Fibroblast of gingiva (primary cell): ENCODE measurements at regions not wholly inside any gene's neighbourhood (a gene's known extent, or its start where the extent isn't known, plus 50 kb on each side); places are given as distances from the start of the nearest gene placed in this dataset.
"Not testable (repeated sequence)": the region's sequence is repeated elsewhere in the genome, so short reads cannot be mapped to it uniquely, and the experiment has no call there.

Experiments used
- DNase-seq: peaks from one replicate; pipeline ENCODE4 v3.0.0-alpha.2; 2011; ENCODE audit warnings: low read depth

DNA sequence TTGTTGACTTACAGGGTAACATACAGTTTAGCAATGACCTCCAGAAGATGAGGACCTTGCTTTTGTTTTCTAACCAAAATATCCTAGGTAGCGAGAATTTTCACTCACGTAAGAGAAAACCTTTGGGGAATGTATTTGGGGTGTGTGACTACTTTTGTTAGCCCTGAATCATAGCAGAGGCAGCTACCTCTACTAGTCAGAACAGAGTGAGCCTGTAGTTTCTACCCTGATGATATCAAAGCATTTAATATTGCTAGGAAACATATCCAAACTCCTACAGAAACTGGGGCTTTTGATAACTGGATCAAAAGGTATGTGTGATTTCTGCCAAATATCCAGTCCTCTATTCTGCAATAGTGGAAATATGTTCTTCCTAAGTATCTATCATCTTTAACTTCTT, 462.6 kb upstream of the ZEB2 start:
- DNase-seq, result no peak

DNA sequence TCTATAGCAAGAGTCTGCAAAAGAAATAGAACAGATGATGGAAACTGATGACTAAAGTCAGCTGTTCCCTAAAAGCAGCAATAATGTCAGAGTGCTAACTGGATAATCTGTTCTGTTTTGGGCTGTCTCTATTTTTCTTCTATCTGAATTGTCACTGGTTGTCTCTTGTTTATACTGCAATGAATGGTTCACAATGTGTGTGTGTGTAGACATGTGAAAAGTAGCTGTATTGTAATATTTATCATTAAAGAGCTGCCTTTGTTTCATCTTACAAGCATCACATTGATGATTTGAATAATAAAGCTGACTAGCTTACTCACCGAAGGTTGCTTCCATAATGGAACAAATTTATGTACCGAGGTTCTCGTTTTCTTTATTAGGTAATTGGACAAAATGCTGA, 456.0 kb upstream of the ZEB2 start:
- no peak for DNase-seq

DNA sequence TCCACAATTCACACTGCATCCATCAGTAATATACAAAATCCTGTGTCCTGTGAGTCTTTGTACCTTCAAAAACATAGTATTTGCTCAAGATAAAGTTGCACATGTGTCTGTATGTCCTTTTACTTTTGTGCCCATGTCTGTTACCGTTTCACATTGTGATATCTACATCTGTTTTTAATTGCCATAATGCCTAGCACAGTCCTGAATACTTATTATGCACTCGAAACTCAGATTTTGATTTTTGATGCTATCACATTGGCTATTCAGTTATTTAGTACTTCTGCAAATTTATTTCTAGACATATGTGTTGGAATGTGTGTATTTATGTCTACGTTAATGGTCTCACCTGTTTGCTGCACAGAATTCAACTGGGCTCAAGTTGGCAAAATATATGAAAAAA, 452.8 kb upstream of the ZEB2 start:
- no peak for DNase-seq

DNA sequence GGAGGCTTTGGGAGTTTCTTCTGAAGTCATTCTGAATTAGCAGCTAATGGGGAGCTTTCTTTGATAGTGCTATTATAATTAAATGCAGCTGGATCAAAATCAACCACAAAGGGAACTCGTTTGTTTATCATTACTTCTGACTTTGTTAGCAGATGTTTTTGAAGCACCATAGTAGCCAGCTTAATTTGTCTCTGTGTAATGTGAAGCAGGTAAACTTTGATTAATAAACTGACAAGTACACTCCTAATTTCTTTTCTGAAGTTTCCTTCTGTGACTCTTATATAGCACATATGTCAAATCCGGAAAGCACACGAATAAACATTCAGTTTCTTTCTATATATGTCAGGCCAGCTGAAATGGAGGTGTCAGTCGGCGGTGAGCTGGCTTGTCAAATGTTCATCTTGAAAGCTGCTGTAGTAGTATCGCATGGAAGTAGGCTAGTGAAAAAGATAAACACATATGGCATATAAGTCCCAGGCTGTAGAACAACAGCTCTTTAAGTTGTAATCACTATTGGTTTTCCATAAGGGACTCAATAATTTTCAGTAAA, 451.9 kb upstream of the ZEB2 start:
- peak; percentile 1 for DNase-seq

DNA sequence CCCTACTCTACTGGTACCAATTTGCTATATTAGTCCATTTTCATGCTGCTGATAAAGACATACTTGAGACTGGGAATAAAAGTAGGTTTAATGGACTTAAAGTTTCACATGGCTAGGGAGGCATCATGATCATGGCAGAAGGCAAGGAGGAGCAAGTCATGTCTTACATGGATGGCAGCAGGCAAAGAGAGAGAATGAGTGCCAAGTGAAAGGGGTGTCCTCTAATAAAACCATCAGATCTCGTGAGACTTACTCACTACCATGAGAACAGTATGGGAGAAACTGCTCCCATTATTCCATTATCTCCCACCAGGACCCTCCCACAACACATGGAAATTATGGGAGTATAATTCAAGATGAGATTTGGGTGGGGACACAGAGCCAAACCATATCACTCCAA, 450.5 kb upstream of the ZEB2 start:
- not testable (repeated sequence) for DNase-seq

DNA sequence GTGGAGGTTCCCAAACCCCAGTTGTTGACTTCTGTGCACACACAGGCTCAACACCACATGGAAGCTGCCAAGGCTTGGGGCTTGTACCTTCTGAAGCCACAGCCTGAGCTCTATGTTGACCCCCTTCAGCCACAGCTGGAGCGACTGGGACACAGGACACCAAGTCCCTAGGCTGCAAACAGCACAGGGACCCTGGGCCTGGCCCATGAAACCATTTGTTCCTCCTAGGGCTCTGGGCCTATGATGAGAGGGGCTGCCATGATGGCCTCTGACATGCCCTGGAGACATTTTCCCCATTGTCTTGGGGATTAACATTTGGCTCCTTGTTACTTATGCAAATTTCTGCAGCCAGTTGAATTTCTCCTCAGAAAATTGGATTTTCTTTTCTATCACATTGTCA, 449.6 kb upstream of the ZEB2 start:
- DNase-seq, result not testable (repeated sequence)

DNA sequence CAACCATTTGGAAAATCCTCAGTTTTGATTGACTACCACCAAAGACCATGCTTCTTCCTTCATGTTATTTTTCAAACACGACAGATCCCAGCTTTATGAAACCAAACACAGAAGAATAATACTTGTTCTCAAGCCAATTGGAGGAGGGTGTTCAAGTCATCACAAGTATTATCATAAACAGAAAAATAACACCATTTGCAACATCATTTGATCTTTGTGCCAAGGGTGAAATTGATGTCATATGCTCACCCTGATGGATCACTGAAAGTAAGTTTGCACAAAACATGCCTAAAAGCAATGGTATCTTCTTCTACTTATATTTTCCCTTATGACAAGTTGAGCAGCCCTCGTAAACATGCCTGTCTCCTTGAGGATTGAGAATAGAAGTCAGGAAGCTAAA, 448.0 kb upstream of the ZEB2 start:
- peak; percentile 54 for DNase-seq

DNA sequence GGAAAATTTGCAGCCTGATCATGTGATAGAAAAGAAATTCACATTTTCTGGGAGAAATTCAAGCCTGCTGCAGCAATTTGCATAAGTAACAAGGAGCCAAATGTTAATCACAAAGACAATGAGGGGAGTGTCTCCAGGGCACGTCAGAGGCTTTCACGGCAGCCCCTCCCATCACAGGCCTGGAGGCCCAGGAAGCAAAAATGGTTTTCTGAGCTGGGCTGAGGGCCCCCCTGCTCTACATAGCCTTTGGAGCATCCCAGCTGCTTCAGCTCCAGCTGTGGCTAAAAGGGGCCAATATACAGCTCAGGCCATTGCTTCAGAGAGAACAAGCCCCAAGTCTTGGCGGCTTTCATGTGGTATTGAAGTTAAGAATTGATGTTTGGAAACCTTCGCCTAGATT, 445.3 kb upstream of the ZEB2 start:
- DNase-seq, result no peak

DNA sequence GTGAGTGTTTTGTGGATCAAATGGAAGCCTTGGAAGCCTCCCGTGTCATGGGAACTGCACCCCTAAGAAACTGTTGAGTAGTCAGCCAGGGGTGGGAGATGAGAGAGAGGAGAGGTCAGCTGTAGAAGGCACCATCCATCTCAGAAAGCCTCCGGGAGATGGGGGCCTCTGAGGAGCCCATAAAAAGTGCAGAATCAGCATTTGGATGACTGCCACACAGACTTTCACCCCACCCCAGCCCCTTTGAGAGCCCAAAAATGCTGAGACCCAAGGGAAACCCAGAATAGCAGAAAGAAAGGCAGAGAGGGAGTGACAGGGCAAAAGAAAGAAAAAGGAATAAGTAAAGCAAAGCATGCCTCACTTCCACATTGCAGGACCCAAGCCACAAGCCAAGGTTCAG, 443.1 kb upstream of the ZEB2 start:
- no peak for DNase-seq

DNA sequence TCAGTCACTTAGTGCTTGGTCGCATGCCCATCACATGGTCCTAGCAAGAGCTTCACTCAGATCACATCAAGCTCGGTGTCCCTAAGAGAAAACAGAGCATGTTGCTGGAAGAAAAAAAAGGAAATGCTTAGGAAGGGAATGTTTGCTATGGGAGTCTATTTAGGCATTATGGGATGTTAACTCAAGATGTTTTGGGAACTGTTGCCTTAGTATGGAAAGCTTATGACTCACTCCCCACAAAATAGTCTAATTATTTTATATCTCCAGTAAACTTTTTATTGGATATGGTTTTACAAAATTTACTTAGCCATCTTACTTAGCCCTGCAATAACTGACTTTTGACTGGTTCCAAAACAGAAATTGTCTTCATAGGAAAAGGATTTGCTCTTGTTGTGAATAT, 439.5 kb upstream of the ZEB2 start:
- no peak for DNase-seq

DNA sequence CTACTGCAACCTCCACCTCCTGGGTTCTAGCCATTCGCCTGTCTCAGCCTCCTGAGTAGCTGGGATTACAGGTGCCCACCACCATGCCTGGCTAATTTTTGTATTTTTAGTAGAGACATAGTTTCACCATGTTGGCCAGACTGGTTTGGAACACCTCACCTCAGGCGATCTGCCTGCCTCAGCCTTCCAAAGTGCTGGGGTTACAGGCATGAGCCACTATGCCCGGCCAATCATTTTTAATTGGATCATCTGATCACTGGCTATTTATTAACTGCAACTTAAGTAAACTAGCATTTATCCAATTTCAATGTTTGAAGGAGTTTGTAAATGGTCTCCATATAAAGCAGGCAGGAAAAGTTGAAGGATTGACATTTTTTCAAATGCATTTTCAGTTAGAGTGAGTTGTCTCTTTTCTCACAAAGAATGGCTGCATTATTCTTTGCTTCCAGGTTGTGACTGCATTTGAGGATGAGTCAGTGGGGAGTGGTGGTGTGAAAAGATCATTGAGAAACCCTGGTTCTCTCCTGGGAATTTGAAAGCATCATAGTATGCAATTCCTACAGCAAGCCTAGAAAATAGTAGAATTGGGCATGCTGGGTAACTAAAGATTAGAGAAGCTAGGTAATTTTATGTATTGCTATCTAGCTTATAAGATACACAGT, 431.1 kb upstream of the ZEB2 start:
- peak; percentile 91 for DNase-seq

DNA sequence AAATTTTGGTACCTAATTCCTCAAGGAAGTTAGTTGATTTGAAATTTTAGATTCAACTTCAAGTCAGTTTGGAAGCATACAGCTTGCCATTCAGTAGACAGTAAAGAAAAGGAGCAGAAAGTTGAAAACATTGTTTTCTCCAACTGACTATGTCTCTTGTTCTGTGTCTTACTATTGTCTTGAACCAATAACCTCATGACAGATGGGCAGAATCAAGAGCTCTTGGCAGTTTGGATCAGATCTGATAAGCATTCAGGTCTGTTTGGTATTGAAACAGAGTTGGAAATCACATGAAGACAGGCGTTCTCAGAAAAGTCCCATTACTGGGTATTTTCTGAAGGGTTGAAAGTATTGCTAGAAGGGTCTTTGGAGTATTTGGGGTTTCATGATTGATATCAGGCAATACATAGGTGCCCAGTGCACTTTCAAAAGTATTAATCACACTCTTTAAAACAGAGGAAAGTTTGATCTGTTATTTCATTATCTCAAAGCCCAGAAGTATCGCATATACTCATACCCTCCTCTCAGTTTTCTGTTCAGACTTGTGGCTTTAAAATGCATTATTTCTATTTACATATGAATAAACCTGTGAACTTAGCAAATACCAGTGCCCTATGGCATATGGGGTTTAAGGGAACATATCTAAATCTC, 428.4 kb upstream of the ZEB2 start:
- no peak for DNase-seq

DNA sequence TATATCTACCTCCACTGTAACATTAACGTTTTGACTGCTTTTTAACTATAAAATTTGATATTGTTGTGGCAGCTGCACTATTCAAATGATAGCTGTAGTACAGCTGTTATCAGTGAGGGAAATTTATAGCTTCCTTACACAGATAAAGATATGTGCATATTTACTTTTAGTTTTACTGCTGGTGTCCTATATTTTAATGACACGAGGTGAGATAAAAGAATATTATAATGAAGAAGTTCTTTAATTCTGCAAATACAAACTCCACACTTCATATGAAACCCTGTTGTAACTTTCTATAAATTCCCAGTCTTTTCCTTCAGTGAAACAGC, 427.8 kb upstream of the ZEB2 start:
- no peak for DNase-seq

DNA sequence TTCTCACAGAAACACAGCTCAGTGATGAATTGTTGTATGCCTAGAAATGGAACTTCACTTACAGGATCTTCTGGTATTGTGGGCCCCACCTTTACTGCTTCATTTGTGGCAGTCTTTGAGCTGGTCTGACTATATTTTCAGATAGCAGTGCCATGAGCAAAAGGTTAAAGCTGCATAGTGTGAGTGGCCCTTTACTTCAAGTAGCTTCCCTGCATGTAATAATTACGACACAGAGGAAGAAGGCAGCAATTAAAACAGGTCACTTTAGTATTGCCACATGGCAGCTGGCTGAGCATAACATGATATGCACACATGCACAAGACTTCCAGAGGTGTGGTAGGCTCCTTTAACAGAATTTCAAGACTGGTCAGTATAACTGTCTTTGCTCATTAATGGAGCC, 426.3 kb upstream of the ZEB2 start:
- peak; percentile 26 for DNase-seq

DNA sequence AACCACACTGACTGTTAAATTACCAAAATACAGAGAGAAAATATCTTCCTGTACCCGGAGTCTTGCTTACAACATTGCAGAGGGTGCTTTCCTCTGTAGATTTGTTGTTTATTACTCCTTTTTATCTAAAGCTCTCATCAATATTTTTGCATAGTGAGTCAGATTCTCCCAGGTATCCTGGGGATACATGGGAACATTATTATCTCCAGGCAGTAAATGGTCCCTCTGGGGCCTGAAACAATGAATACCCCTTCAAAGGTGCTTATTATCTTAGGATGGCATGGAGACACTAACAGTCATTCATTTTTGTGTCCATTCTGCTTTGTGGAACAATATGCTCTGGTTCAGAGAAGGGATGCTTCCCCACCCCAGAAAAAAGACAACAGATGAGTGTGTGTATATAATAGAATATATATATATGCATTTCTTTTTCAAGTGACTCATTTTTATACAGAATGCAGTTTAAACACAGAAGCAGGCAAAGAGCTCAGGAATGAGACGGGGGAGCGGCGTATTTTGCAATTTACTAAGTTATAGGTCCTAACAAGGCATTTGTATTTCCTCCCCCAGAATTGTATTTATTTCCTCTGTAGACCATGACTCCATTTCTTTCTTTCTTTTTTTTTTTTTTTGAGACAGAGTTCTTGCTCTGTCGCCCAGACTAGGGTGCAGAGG, 424.8 kb upstream of the ZEB2 start:
- DNase-seq, result no peak

DNA sequence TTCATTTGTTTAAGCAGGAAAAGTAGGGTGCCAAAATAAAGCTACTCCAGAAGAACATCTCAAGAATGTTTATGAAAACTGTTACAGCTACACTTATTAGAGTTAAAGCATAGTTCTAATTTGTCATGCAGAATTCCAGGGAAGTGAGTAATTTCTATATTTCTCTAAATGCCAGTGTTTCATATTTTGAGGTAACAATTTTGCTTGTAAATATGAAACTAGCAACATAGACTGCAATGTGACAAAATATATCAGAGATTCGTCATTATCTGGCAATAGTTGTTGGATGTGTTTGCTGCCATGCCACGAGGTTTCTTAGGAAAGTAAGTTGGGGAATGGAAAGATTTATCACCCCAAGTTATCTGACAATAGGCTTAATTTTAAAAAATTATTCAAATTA, 424.1 kb upstream of the ZEB2 start:
- DNase-seq, result peak; percentile 81

DNA sequence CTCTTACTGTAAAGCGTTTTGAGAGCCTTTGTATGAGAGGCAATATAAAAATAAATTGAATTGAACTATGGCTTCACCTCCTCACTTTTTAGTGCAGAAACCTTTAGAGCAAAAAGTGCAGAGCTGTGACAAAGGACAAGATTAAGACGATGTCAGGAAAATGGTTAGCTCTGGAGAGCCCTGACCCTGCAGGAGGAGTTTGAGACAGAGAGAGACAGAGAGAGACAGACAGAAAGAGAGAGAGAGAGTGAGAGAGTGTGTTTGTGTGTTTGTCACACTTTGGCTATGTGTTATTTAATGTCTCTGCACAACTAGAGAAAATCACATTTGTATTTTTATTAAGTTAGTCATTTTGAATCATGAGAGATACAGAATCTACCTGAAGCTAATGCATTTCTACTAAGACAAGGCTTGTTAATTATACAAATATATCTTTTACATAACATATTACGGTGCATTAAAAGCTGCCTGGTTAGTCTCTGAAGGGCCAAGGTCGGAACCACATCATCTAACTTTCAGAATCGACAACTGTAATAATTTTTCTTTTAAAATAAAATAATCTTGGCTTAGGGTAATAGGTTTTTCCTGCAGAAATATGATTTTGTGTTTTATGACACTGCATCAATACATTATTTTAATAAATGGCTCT, 423.5 kb upstream of the ZEB2 start:
- no peak for DNase-seq

DNA sequence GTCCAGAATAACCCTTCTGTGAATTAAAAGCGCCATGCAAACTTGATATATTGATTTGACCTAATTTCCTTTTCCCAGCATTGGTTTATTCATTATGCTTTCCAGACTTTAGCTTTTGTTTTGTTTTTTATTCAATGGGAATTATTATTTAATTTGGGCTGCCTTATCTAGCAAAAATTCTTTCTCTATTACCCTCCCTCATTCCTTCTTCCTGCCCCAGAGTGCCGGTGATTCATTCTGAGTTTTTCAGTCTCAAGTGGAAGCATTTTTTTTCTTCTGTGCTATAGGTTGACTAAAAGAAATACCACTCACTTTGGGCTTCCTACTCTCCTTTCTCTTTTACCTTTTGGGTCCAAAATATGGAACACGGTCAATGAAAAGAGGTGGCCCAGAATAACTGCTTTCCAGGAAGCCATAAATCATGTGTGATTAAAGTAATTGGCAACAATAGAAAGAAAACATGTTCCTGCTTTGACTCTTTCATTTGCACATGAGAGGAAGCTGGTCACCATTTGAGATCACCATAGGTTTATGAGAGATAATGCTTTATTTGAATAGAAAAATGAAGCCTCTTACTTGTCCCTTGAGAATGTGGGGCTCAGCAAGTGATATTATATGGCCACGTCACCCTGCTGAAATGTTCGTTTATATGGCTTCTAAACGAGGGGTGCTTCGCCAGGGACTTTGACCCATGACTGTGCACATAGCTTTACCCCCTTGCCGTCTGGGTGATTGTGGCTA, 422.8 kb upstream of the ZEB2 start:
- no peak for DNase-seq

DNA sequence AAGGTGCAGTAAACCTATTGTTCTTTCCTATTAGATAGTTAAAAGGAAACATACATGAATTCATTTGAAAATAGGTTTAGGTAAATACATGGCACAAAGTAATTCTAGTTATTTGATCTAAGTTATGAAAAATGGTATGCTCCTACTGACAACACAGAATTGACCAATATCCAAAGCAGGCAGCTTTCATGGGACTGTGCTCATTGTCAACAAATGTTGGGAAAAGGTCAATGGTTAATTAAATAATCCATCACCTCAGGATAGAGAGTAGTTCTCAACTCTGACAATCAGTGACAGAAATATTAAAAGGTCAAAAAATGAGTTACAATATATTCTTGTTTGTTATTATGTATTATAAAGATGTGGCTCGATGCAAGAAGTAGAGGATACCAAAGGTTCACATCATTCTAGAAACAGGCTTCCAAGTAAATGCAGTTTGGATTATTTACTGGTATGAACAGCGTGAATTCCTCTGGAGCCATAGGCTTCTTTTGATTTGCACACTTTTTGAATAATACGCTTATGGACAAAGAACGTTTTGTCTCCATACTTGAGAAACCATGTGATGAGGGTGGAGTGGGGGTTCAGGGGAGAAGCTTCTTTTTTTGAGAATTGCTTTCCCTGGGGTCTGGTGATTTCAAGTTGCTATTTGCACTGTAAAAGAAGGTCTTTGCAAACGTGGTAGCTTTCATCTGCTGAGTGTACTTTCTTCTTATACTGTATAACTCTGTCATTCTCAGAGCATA, 422.0 kb upstream of the ZEB2 start:
- no peak for DNase-seq

DNA sequence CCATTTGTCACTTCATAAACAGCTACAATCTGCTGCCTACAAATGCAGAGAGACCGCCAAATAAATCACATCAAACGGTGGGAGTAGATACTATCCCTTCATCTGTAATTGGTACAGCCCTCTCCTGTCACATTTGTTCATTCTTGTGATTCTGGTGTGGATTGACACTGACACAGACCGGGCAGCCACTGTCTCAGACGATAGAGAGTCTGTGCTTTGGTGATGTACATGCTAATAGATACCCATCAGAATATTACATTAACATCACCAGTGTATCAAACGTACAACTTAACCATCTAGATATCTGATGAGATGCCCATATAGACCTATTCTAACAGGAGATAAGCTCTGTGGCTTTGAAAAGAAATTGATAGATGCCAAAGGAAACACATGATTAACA, 419.7 kb upstream of the ZEB2 start:
- DNase-seq, result no peak

DNA sequence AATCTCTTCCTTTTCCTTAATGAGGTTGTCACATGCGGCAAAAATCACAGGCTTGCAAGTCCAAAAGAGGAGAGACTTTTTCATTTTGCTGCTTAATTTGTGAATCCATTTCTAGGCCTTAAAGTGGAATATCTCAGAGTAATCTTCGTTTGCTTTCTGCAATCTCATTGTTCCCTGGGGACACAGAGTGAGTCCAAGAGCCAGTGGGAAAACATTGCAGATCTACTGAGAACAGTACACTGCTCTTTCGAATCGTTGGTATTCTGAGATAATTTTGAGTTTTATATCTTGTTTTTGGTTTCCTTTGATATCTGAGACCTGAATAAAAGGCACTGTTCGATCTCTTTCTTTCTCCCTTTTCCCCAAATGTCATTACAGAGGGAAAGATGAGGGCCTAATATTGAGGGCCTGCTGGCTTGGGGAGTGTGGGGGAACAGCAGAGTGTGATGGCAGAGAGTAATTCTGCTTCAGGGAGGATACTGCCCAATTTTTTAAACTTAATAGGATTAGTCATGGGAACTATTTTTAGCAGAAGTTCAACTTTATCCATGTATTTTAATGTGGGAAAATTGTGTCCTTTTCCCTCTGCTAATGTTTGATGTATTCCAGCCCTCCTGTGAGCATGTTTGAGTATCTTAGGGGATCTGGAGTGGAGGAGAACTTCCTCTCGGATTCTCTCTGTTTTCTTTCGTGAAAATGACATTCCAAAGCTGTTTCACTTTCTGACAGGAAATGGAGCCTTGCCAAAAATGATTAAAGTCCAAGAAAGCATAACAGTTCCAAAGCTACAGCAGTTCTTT, 418.2 kb upstream of the ZEB2 start:
- peak; percentile 68 for DNase-seq
